ENCODE measurements at regions not wholly inside any gene's neighbourhood (a gene's known extent, or its start where the extent isn't known, plus 50 kb on each side); places are given as distances from the start of the nearest gene placed in this dataset.
A peak's percentile ranks its signal among the peaks of the same experiment; 100 is the strongest.

DNA sequence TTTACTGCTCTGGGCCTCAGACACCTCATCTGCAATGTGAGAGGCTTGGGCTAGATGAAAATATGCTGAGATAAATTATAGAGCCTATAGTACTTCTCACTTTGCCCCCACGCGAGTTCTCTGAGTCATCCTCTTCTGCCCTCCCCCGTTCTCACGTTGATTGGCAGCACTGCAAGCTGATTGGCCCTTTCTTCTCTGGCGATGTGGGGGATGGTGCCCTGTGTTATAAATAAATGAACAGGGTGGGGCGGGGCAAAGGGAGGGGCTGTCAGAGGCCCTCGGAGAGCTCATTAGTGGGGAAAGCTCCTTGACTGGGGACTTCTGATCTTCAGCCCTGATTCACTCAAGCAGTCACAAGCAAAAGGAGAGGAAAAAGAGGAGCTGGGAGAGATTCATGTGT lies 64.3 kb upstream of the ZC3H12A start:
- no peak overlapping the region for H3K56ac ChIP-seq (ENCODE audit: insufficient read length, low read depth, low read length)
- no peak overlapping the region for H3K18ac ChIP-seq (ENCODE audit: insufficient read length, low read depth, low read length)
- no peak overlapping the region for H3T11ph ChIP-seq (ENCODE audit: low read length)
- no peak overlapping the region for H2BK15ac ChIP-seq (ENCODE audit: low read depth, low read length)
- no peak overlapping the region for H3K4me3 Mint-ChIP-seq
- no peak overlapping the region for H3K4me2 ChIP-seq (ENCODE audit: insufficient read depth, insufficient read length, low read length)
- H2BK12ac ChIP-seq (ENCODE audit: insufficient read length, low read depth, low read length), result no peak overlapping the region
- no peak overlapping the region for H4K91ac ChIP-seq (ENCODE audit: insufficient read length, low read depth, low read length)
- no peak overlapping the region for H2BK20ac ChIP-seq (ENCODE audit: low read depth, low read length, poor library complexity, severe bottlenecking)
- H3K79me2 ChIP-seq (ENCODE audit: insufficient read depth, low read length), result no peaks in the 10 kb centered on the region
- no peak overlapping the region for H3K9ac ChIP-seq (ENCODE audit: extremely low read depth, insufficient read length, low read length)
- H3K4ac ChIP-seq (ENCODE audit: low read depth, low read length), result no peak overlapping the region
- no peak overlapping the region for H4K8ac ChIP-seq (replicated peaks; ENCODE audit: insufficient read length, low read depth, low read length)
- no peaks in the 10 kb centered on the region for H3K27me3 ChIP-seq (ENCODE audit: insufficient read depth, low read length)
- H2AFZ ChIP-seq (ENCODE audit: low read length), result no peak overlapping the region
- H3K9me3 ChIP-seq (ENCODE audit: control insufficient read depth, low read depth, low read length), result no peaks in the 10 kb centered on the region
- no peaks in the 10 kb centered on the region for H4K20me1 ChIP-seq (ENCODE audit: control insufficient read depth, insufficient read depth, insufficient read length)
- no peak overlapping the region for H3K23ac ChIP-seq (ENCODE audit: insufficient read length, low read depth, low read length)
- H3K27ac Mint-ChIP-seq, result no peak overlapping the region
- no peak overlapping the region for H4K5ac ChIP-seq (ENCODE audit: insufficient read length, low read depth, low read length)
- H3K14ac ChIP-seq (ENCODE audit: insufficient read depth, low read length), result no peak overlapping the region
- H2AK5ac ChIP-seq (ENCODE audit: insufficient read length, low read length), result no peak overlapping the region
- H2BK120ac ChIP-seq (ENCODE audit: low read depth, low read length, poor library complexity, severe bottlenecking), result no peak overlapping the region
- peak; percentile 36 for DNase-seq
- no peaks in the 10 kb centered on the region for H3K79me1 ChIP-seq (ENCODE audit: insufficient read depth, low read depth, low read length, poor library complexity, severe bottlenecking)
- peaks cover 0 to 2% of the 10 kb centered on the region in 2 experiments; a peak in 2 of 5 replicates for H3K9me3 Mint-ChIP-seq
- peaks cover 15 to 29% of the 10 kb centered on the region in 2 experiments for H3K4me1 Mint-ChIP-seq
- H2BK5ac ChIP-seq (ENCODE audit: insufficient read length, low read length), result no peak overlapping the region
- no CpG with 5 or more reads among the region's 7 CpGs for WGBS (ENCODE audit: extremely low coverage, insufficient read length, low lambda C conversion rate)
- TF ChIP-seq, protein P1, sequence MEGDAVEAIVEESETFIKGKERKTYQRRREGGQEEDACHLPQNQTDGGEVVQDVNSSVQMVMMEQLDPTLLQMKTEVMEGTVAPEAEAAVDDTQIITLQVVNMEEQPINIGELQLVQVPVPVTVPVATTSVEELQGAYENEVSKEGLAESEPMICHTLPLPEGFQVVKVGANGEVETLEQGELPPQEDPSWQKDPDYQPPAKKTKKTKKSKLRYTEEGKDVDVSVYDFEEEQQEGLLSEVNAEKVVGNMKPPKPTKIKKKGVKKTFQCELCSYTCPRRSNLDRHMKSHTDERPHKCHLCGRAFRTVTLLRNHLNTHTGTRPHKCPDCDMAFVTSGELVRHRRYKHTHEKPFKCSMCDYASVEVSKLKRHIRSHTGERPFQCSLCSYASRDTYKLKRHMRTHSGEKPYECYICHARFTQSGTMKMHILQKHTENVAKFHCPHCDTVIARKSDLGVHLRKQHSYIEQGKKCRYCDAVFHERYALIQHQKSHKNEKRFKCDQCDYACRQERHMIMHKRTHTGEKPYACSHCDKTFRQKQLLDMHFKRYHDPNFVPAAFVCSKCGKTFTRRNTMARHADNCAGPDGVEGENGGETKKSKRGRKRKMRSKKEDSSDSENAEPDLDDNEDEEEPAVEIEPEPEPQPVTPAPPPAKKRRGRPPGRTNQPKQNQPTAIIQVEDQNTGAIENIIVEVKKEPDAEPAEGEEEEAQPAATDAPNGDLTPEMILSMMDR (conservative IDR thresholded peaks at IDR 0.05), result no peak
- H3K4me1 ChIP-seq (ENCODE audit: insufficient read depth, low read length), result peaks cover 5% of the 10 kb centered on the region; the same call in 1 of the 2 replicates
- H3K36me3 Mint-ChIP-seq (ENCODE audit: insufficient read depth in 1 of 3, low read depth in 3 of 3), result no peaks in the 10 kb centered on the region
- peaks cover 8% of the 10 kb centered on the region for H3K27me3 Mint-ChIP-seq (ENCODE audit: low read depth)
- no peak overlapping the region for H3K27ac ChIP-seq (ENCODE audit: insufficient read length, low read depth, low read length)
- no peaks in the 10 kb centered on the region for H3K23me2 ChIP-seq (ENCODE audit: insufficient read length, low read depth, low read length, poor library complexity, severe bottlenecking)

All from H9 (cell line).